ENCODE measurements at regions not wholly inside any gene's neighbourhood (a gene's known extent, or its start where the extent isn't known, plus 50 kb on each side); places are given as distances from the start of the nearest gene placed in this dataset.

DNA sequence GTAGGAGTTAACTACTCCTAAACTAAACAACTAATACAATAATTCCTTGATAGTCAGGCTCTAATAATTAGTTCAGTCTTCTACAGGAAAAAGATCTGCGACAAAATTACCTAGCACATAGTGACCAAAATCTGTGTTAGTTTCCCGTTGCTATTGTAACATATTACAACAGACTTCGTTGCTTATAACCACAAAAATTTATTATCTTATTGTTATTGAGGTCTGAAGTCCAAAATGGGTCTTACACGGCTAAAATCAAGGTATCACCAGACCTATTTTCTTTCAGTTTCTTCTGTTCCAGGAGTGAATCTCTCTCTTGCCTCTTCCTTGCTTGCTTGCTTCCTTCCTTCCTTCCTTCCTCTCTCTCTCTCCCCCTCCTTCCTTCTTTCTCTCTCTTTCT lies 993.6 kb upstream of the SPRY2 start:
- Histone ChIP-seq H2AFZ (ENCODE audit: low read depth, low read length) (no peak overlapping the region), H3K4me1 (ENCODE audit: control insufficient read depth, extremely low read depth, insufficient read depth, low read length) (no peaks in the 10 kb centered on the region), H4K20me1 (replicated peaks; ENCODE audit: control insufficient read depth, extremely low read depth, insufficient read depth, low read length) (no peaks in the 10 kb centered on the region), H3K36me3 (ENCODE audit: control insufficient read depth in 2 of 2, extremely low read depth in 1 of 2, insufficient read depth in 2 of 2, low read length in 2 of 2) (no peaks in the 10 kb centered on the region), H3K79me2 (ENCODE audit: control insufficient read depth, insufficient read depth, low read length) (no peaks in the 10 kb centered on the region), H3K4me3 (replicated peaks in 1 of 3; ENCODE audit: insufficient read depth in 1 of 3, low read depth in 1 of 3, low read length in 3 of 3) (no peak overlapping the region), H3K9ac (replicated peaks; ENCODE audit: extremely low read depth, insufficient read depth, low read length) (no peak overlapping the region), H3K9me1 (replicated peaks; ENCODE audit: control insufficient read depth, extremely low read depth, insufficient read depth, low read length) (no peaks in the 10 kb centered on the region), H3K9me3 (replicated peaks; ENCODE audit: control insufficient read depth, insufficient read depth, low read length) (no peaks in the 10 kb centered on the region), H3K27ac (ENCODE audit: insufficient read depth, low read depth, low read length) (no peak overlapping the region), H3K4me2 (ENCODE audit: insufficient read depth, low read length) (no peak overlapping the region), H3K27me3 (ENCODE audit: control insufficient read depth in 2 of 2, insufficient read depth in 2 of 2, low read length in 2 of 2) (no peaks in the 10 kb centered on the region)
- intact Hi-C loops (cut with micrococcal nuclease) (no loop called here), dilution Hi-C loops (cut with MboI; ENCODE audit: extremely low pct_ligation_motif_present, low sequenced_read_pairs) (no loop called here)
- TF ChIP-seq POLR2A (IDR thresholded peaks at IDR 0.05; ENCODE audit: low read depth, low read length): no peak
- TF ChIP-seq, protein P1, sequence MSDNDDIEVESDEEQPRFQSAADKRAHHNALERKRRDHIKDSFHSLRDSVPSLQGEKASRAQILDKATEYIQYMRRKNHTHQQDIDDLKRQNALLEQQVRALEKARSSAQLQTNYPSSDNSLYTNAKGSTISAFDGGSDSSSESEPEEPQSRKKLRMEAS (IDR thresholded peaks at IDR 0.05; ENCODE audit: insufficient read depth, insufficient read length): no peak
- TF ChIP-seq MYC (IDR thresholded peaks at IDR 0.05; ENCODE audit: low read depth, low read length): no peak
- no peak for TF ChIP-seq POLR2AphosphoS5 (IDR thresholded peaks at IDR 0.05; ENCODE audit: insufficient read depth, low read depth, low read length)
- no peak for TF ChIP-seq FOS (IDR thresholded peaks at IDR 0.05; ENCODE audit: borderline replicate concordance, insufficient read depth, low read length)
- TF ChIP-seq EZH2 (IDR thresholded peaks at IDR 0.05; ENCODE audit: borderline replicate concordance, low read depth, low read length, severe bottlenecking): no peak
- TF ChIP-seq JUN (IDR thresholded peaks at IDR 0.05; ENCODE audit: borderline replicate concordance, insufficient read depth, insufficient read length, low read depth): no peak
- TF ChIP-seq, protein P2, sequence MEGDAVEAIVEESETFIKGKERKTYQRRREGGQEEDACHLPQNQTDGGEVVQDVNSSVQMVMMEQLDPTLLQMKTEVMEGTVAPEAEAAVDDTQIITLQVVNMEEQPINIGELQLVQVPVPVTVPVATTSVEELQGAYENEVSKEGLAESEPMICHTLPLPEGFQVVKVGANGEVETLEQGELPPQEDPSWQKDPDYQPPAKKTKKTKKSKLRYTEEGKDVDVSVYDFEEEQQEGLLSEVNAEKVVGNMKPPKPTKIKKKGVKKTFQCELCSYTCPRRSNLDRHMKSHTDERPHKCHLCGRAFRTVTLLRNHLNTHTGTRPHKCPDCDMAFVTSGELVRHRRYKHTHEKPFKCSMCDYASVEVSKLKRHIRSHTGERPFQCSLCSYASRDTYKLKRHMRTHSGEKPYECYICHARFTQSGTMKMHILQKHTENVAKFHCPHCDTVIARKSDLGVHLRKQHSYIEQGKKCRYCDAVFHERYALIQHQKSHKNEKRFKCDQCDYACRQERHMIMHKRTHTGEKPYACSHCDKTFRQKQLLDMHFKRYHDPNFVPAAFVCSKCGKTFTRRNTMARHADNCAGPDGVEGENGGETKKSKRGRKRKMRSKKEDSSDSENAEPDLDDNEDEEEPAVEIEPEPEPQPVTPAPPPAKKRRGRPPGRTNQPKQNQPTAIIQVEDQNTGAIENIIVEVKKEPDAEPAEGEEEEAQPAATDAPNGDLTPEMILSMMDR (IDR thresholded peaks at IDR 0.05; ENCODE audit: extremely low read depth in 1 of 2, insufficient read depth in 1 of 2, low read depth in 1 of 2, low read length in 2 of 2): no peak
- no peak for TF ChIP-seq GATA2 (IDR thresholded peaks at IDR 0.05; ENCODE audit: insufficient read depth, insufficient read length, low read depth, low read length)
- ChIA-PET POLR2A (no interaction called here), CTCF (no interaction called here)
- BruUV-seq (replicated peaks): no TSS peak
- DNase-seq (ENCODE audit: low read depth, low spot score): no peak
- no peak for FAIRE-seq

Data from endothelial cell of umbilical vein (primary cell).